G401 (cell line): ENCODE measurements at regions not wholly inside any gene's neighbourhood (a gene's known extent, or its start where the extent isn't known, plus 50 kb on each side); places are given as distances from the start of the nearest gene placed in this dataset.
"Not testable (repeated sequence)": the region's sequence is repeated elsewhere in the genome, so short reads cannot be mapped to it uniquely, and the experiment has no call there.

ENCODE experiments used
- DNase-seq: peaks from one replicate; pipeline ENCODE4 v3.0.0-alpha.2; 2015; ENCODE audit warnings: low spot score
- in situ Hi-C: cut with HindIII; loops from 2 replicates; pipeline ENCODE4 v1.10.0; 2016; ENCODE audit warnings: low sequenced_read_pairs, mixed read lengths

DNA sequence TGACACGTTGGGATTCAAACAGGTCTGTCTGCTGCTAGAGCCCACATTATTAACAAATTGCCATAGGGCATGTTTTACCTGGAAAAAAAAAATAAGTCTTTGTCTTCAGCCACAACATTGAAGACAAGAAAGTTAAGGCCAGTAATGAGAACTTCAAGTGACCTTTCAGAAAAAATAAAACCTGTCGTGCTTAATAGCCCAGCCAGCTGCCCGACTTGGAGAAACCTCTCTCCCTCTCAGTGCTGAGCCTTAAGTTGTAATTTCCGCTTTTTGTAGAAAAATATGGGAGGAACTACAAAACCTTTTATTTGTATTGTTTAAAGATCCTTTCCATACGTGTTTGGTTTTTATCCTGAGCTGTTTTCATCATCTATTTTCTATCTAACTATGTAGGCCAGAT is 454.3 kb upstream of the SLITRK6 start:
- in situ Hi-C loops, DNase-seq: not testable (repeated sequence)

DNA sequence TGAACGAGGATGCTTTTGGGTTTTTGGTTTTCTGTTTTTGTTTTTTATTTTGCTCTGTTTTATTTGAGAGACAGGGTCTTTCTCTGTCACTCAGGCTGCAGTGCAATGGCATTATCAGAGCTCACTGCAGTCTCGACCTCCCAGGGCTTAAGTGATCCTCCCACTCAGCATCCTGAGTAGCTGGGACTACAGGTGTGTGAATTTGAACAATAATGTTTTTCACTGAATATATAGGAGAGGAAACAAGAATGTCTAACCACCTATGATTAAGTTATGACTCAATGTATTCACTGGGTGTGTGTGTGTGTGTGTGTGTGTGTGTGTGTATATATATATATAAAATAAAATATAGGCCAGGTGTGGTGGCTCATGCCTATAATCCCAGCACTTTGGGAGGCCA is 456.6 kb upstream of the SLITRK6 start:
- DNase-seq, in situ Hi-C loops: not testable (repeated sequence)

DNA sequence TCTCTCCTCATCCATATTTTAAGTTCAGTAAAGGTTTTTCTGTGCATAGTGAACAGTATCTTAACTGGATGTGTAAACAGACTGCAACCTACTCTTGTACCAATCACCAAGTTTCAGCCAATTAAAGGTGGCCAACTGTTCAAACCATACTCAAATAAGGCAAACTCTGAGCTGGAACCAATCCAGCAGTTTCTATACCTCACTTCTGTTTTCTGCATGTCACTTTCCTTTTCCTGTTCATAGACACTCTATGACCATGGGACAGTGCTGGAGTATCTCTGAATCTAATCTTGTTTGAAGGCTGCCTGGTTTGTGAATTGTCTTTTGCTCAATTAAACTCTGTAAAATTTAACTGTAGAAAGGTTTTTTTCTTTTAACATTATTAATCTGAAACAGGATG is 470.3 kb upstream of the SLITRK6 start:
- DNase-seq: no peak
- in situ Hi-C loops: no loop called here

DNA sequence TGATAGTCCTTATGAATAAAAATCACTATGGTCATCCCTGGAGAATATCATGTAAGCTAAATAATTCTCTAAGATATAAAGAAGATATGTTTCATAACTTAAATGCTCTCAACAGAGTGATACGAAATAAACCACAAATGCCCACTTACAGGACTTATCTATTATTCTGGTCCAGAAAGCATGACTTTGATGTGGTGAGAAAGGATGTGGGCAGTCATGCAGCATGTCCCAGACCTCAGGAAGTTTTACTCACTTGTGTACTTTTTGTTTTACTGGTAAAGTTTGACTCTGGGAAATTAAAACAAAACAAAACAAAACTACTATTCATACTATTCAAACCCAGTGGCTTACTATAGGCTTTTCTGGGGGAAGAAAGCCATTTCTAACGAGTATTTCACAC is 483.2 kb upstream of the SLITRK6 start:
- no peak for DNase-seq
- in situ Hi-C loops: no loop called here

DNA sequence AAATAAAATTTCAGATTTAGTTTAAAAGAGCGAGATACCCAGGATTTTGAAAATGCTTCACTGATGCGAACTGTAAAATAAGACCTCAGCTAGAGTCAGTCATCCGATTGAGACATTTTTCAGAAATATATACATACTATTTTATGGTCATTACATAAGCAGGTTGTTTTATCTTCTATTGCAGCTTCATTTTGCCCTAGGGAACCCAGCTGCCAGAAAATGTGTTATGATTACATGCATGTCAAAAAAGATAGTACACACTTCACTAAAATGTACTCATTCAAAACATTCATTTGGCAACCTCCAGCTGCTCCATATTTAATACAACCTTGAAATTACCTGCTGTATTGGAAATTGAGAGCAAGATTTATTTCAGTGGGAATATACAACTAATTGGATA is 483.8 kb upstream of the SLITRK6 start:
- DNase-seq: no peak
- in situ Hi-C loops: no loop called here

DNA sequence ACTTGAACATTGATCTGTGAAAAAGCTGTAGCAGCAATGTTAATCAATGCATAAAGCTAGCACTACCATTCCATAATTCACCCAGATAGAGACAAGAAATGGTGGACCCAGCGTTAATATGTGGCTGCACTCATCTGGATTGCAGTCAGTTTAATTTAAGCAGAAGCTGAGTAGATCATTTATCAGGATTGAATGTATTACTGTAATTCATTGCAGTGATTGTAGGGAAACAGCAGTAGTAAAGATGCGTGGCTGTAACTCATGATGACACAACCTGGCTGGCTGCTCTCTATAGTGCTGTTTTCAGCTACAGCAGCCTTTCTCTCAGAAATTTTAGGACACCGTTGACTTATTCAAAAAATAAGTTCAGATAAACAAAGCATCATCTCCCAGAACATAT is 499.5 kb upstream of the SLITRK6 start:
- in situ Hi-C loops: no loop called here
- DNase-seq: no peak

DNA sequence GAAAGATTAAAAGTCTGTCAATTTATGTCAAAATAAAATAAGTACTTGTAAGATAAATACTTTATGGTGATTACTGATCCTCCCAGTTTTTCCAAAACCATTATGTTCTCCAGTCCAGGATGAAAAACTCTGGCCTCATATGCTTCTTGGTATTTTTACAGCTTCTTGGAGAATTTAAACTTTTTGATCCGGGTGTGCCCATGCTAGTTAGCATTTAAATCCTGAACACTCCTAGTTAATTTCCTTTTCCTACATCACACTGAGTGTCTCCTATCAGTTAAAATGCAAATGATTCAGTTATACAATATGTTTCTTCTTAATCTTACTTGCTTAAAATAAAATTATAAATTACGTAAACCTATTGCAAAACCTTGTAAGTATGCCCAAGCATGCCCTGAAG is 499.9 kb upstream of the SLITRK6 start:
- in situ Hi-C loops: no loop called here
- no peak for DNase-seq

DNA sequence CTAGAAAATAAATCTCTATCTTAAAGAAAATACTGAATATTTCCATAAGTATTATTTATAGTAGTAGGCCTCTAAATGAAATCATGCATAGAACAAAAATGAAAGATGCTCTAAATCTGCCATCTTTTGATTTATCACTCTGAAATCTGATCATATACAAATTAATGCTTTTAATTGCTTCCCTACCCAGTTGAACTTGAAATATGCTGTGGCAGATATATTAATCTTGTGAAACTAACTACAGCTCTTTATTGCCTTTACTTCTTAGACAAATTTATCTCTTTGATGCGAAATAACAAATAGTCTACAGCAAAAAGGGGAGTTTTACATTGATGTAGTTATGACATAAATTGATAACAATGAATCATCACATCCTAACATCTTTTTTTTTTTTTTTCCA is 510.7 kb upstream of the SLITRK6 start:
- in situ Hi-C loops: no loop called here

DNA sequence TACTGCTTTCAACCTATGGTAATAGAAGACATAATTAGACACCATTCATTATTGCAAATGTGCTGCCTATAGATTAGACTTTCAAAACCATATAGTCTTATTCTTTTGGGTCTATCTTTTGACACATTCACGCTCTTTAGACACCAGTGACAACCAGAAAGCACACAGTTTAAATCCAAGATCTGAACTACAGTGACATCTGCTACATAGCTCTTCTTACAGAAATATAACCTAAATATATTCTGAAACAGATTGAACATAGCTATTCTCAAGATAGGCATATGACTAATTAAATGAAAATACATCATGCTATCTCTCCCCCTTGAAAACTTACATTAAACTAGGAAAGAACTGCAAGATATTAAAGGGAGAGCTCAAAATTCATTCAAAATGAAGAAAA is 514.2 kb upstream of the SLITRK6 start:
- in situ Hi-C loops: no loop called here
- no peak for DNase-seq

More for the DNA sequence above, 510.7 kb upstream of the SLITRK6 start:
- no peak for DNase-seq

DNA sequence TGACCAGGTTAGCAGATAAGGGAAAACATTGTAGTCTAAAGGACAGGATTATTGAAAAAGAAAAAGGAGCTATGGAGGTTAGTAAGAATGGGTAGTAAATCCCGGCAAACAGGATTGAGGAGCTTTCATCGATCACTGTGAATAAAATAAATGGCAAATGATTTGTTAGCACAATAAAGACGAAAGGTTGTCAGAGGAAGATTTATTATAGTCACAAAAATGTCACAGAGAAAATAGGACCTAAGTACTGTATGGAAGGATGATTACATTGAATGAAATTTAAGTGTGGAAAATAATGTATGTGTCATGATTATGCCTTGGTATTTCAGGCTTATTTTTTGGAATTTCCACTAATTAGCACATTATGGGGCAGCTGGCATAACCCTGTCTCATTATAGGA is 519.2 kb upstream of the SLITRK6 start:
- no peak for DNase-seq
- in situ Hi-C loops: no loop called here

DNA sequence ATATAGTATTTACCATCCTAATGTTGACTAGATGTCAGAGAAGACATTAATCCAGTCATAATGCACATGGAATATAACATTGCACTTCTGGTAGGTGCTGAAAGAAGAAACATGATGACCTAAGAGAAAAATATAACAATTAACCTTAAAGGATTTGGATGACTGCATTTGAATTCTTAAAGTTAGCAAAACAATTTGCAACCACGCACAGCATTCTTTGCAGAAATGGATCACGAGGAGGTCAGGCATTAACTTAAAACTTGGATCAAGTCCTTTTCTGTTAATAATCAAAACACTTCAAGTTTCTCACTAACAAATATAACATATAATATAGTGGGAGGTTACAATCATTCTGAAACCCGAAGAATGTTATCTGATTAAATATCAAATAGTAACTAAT is 525.0 kb upstream of the SLITRK6 start:
- DNase-seq: no peak
- in situ Hi-C loops: no loop called here

DNA sequence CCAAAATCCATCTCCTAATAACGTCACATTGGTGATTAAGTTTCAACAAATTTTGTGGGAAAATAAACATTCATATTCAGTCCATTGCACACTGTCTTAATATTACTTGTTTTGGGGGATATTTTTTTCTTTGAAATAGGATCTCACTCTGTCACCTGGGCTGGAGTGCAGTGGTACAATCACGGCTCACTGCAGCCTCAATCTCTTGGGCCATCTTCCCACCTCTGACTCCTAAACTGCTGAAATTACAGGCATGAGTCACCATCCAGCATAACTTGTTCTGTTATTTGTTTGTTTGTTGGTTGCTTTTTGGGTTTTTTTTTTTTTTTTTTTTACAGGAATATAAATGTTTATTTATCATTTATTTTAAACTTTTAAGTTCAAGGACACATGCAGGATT is 556.1 kb upstream of the SLITRK6 start:
- DNase-seq: no peak
- in situ Hi-C loops: no loop called here

DNA sequence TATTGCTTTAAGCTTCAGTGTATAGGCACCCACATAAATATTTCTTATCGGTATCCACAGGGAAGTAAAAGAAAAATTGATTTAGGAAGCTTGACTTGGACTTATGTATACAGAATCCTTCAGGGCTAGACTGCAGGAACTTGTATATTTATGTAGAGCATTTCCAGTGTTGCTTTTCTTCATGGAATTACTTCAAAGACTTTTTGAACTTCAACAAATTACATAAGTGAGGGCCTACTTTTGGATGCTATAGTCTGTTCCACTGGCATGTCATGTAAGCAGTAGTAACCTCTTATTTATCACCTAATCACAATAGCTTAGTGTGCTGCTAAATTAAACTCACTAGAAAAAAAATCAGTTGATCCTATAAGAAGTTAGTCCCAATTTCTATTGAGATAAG is 557.9 kb upstream of the SLITRK6 start:
- in situ Hi-C loops: no loop called here
- DNase-seq: no peak

DNA sequence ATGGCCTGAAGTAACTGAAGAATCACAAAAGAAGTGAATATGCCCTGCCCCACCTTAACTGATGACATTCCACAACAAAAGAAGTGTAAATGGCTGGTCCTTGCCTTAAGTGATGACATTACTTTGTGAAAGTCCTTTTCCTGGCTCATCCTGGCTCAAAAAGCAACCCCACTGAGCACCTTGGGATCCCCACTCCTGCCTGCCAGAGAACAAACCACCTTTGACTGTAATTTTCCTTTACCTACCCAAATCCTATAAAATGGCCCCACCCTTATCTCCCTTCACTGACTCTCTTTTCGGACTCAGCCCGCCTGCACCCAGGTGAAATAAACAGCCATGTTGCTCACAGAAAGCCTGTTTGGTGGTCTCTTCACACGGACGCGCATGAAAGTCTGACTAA is 564.5 kb upstream of the SLITRK6 start:
- in situ Hi-C loops, DNase-seq: not testable (repeated sequence)

DNA sequence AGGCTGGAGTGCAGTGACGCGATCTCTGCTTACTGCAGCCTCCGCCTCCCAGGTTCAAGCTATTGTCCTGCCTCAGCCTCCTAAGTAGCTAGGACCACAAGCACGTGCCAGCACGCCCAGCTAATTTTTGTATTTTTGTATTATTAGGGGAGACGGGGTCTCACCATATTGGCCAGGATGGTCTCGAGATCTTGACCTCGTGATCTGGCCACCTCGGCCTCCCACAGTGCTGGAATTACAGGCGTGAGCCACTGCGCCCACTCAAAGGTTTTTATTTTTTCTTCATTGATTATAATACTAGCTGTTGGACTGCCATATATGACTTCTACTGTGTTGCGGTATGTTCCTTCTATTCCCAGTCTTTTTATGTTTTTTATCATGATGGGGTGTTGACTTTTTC is 569.7 kb upstream of the SLITRK6 start:
- in situ Hi-C loops: no loop called here
- DNase-seq: no peak

DNA sequence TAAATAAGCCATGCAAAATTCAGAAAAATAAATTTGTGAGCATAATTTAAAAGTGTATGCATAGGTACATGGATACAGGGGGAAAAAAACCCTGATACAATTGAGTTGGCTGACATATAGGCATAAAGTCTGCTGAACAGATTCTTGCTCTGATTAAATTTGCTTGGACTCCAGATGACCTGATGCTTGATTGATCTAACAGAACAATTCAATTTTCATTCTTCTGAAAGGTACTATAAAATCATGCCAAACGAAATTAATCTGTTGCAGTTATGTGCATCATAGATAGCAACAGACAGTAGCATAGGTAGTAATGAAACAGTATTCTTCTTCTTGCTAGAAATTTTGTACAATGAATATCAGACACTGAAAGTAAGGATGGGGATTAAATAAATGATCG is 578.2 kb upstream of the SLITRK6 start:
- DNase-seq: no peak
- in situ Hi-C loops: no loop called here

DNA sequence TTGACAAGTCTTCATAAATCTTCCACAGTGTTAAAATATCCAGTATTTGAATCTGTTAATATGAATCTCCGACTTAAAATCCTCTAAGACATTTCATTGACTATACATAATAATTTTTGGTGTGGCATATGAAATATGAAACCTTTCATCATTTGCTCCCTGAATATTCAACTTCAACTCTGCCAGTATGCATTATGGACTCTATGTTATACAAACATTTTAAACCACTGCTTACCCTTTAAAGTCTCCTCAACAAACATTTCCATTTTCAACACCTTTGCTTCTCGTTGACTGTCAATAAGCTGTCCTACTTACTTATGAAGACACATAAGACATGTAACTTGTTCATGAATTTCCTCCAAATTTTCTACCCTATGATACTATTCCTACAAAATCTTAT is 579.4 kb upstream of the SLITRK6 start:
- in situ Hi-C loops: no loop called here
- DNase-seq: no peak

DNA sequence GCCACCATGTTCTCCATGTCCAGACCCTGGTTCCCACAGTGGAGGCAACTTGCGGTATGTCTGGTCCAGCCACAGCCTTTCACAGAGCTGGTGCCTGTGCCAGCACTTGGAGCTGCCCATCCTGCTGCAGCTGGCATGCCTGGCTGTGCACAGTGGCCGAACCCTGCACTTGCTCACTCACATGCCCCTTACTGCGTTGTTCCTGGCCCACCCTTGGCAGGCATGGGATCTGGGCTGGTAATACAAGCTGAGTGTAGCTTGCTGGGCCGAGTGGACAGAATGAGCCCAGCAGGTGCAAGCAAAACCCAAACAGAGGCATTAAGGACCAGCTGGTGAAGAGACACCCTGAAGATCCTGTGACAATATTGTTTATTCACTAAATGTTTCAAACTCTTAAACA is 583.9 kb upstream of the SLITRK6 start:
- DNase-seq: peak; percentile 78
- in situ Hi-C loops: no loop called here

DNA sequence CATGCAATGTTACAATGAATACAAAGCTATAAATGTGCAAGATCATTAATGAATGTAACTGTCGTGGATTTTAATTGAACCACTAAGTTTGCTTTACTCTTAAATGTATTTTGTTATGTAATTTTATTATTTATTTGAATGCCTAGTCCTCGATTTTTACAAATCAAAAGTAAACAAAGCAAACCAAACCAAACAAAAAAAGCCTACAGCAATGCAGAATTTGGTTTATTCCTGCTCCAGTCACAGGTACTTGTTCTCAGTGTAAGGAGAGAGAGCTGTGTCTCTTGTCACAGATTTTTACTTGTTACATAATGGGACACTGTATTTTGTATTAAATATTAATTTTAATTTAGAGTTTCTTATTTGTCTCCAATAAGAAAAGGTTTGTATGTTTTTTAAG is 584.3 kb upstream of the SLITRK6 start:
- in situ Hi-C loops: no loop called here
- peak; percentile 57 for DNase-seq

DNA sequence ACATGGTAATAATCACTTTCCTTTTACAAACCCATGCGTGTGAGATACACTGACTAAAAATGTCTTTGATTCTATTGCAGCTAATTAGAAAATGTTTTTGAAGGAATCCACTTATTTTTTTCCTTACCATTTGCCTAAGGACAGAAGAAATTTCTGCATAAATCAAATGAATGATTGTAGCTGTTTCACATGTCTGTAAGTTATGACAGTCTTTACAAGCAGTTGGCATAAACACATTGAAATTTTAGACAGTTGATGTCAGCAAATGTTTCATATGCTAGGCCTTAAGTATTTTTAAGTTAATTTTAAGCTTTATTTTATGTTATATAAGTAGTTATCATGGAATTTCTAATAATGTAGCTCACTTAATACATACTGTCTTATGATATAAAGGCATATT is 598.4 kb upstream of the SLITRK6 start:
- in situ Hi-C loops: no loop called here
- no peak for DNase-seq

DNA sequence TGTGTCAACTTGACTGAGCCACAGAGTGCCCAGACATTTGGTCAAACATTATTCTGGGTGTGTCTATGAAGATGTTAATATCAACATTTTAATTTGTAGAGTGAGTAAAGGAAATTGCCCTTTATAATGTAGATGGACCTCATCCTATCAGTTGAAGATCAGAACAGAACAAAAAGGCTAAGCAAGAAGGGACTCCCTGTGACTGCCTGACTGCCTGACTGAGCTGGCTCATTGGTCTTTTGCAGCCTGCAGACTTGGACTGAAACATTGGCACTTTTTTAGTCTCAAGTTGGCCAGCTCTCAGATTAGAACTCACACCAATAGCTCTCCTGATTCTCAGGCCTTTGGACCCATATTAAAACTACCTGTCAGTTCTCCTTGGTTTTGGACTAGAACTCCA is 600.4 kb upstream of the SLITRK6 start:
- peak; percentile 35 for DNase-seq
- in situ Hi-C loops: no loop called here

DNA sequence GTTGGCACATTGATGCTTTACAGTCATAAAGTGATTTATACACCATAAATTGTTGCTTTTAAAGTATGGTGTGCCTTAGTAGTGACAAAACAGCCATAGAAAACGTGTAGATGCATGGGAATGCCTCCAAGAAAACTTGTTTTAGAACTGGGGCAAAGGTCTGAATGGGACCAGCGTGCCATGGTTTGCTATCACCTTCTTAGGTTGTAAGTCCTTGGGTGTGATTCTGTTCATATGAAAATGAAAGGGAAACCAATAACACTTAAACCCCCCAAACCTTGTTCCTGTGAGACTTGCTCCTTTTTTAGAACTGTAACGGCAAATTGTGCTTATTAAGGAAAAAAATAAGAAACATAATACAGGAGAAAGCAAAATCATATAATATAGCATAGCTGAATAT is 603.3 kb upstream of the SLITRK6 start:
- DNase-seq: no peak
- in situ Hi-C loops: no loop called here
